Breast epithelium (tissue), 3 donors: ENCODE measurements at regions not wholly inside any gene's neighbourhood (a gene's known extent, or its start where the extent isn't known, plus 50 kb on each side); places are given as distances from the start of the nearest gene placed in this dataset.

Experiments
- CTCF ChIP-seq, 3 donors: fragments of 450-650 bp; IDR thresholded peaks; one replicate each; pipeline ENCODE4 v1.5.1; 2016 to 2017; ENCODE audit warnings: antibody characterized with exemption in 3 of 3, mild to moderate bottlenecking in 3 of 3, moderate library complexity in 3 of 3
- POLR2A ChIP-seq: fragments of 450-650 bp; IDR thresholded peaks from one replicate; pipeline ENCODE4 v1.6.1; 2016; ENCODE audit warnings: antibody characterized with exemption, mild to moderate bottlenecking, moderate library complexity
- POLR2AphosphoS5 ChIP-seq, 3 donors: sonication (generic); formaldehyde crosslinking; IDR thresholded peaks; one replicate each; pipeline ENCODE4 v1.6.1; 2017; ENCODE audit warnings: antibody characterized with exemption in 3 of 3

- TF ChIP-seq CTCF (IDR thresholded peaks at IDR 0.05), result no peak
- TF ChIP-seq POLR2A, result no peak
- TF ChIP-seq POLR2AphosphoS5 (IDR thresholded peaks at IDR 0.05), result no peak
Observed at GRCh38 chr21:17396948-17397347, 115.9 kb upstream of the CXADR start.
